Esophagus (tissue), 2 donors: ENCODE measurements at regions not wholly inside any gene's neighbourhood (a gene's known extent, or its start where the extent isn't known, plus 50 kb on each side); places are given as distances from the start of the nearest gene placed in this dataset.

Experiments used
- H3K27ac ChIP-seq, 2 donors: one replicate each; pipeline ENCODE4 v1.5.1; 2013; ENCODE audit warnings: low read depth in 2 of 2, mild to moderate bottlenecking in 2 of 2, inconsistent platforms in 1 of 2, low read length in 1 of 2, moderate library complexity in 1 of 2
- H3K27me3 ChIP-seq, 2 donors: one replicate each; pipeline ENCODE4 v1.6.1; 2013; ENCODE audit warnings: low read length in 2 of 2, control low read depth in 1 of 2, mild to moderate bottlenecking in 1 of 2; ENCODE audit not compliant: insufficient read depth in 2 of 2, control insufficient read depth in 1 of 2
- H3K36me3 ChIP-seq, 2 donors: one replicate each; pipeline ENCODE4 v1.6.1; 2013; ENCODE audit warnings: low read length in 1 of 2; ENCODE audit not compliant: control insufficient read depth in 2 of 2, insufficient read depth in 2 of 2
- H3K4me1 ChIP-seq, 2 donors: one replicate each; pipeline ENCODE4 v1.6.1; 2013; ENCODE audit warnings: low read length in 1 of 2; ENCODE audit not compliant: control insufficient read depth in 2 of 2, insufficient read depth in 2 of 2
- H3K4me3 ChIP-seq, 2 donors: one replicate each; pipeline ENCODE4 v1.5.1; 2013; ENCODE audit warnings: low read length in 2 of 2, mild to moderate bottlenecking in 2 of 2, low read depth in 1 of 2, moderate library complexity in 1 of 2
- H3K9me3 ChIP-seq, 2 donors: one replicate each; pipeline ENCODE4 v1.6.1; 2013; ENCODE audit warnings: mild to moderate bottlenecking in 2 of 2, low read depth in 1 of 2, low read length in 1 of 2, moderate library complexity in 1 of 2; ENCODE audit not compliant: control insufficient read depth in 2 of 2, insufficient read depth in 1 of 2
- WGBS, 2 donors: extraction: QIAGEN DNeasy Blood & Tissue Kit; methylation state at CpG; one replicate each; pipeline ENCODE4 v1.1.7; 2013; 5-methylcytosine and 5-hydroxymethylcytosine counted together
- donor health status: healthy with polysubstance abuse.
- donor health status: Bipolar disorder and iron deficiency.

GRCh38 chr4:125262502-125262901 lies 52.3 kb upstream of the FAT4 start:
- no peak overlapping the region for H3K27ac ChIP-seq
- H3K9me3 ChIP-seq = no peaks in the 10 kb centered on the region
- H3K27me3 ChIP-seq = no peaks in the 10 kb centered on the region
- H3K4me3 ChIP-seq = no peak overlapping the region
- H3K4me1 ChIP-seq = peaks cover 0 to 3% of the 10 kb centered on the region in 2 donors
- H3K36me3 ChIP-seq = no peaks in the 10 kb centered on the region

- Histone ChIP-seq H3K36me3 (no peaks in the 10 kb centered on the region), H3K4me1 (peaks cover 0 to 3% of the 10 kb centered on the region in 2 donors), H3K27ac (no peak overlapping the region), H3K4me3 (no peak overlapping the region), H3K27me3 (no peaks in the 10 kb centered on the region), H3K9me3 (no peaks in the 10 kb centered on the region)
- 74 to 95% methylated on average over 2 of the region's 2 CpGs for WGBS, 2 donors
Observed at GRCh38 chr4:125262079-125262478, 52.7 kb upstream of the FAT4 start.

GRCh38 chr4:125254106-125254505 lies 60.6 kb upstream of the FAT4 start:
- WGBS, 2 donors = 71 to 82% methylated on average over 1 of the region's 1 CpG
- Histone ChIP-seq H3K27me3 (no peaks in the 10 kb centered on the region), H3K4me3 (no peak overlapping the region), H3K4me1 (no peaks in the 10 kb centered on the region), H3K36me3 (no peaks in the 10 kb centered on the region), H3K27ac (no peak overlapping the region), H3K9me3 (no peaks in the 10 kb centered on the region)

GRCh38 chr4:125244848-125245450 lies 69.8 kb upstream of the FAT4 start:
- no peaks in the 10 kb centered on the region for H3K27me3 ChIP-seq
- 38 to 39% methylated on average over 2 of the region's 2 CpGs for WGBS, 2 donors
- no peak overlapping the region for H3K27ac ChIP-seq
- H3K9me3 ChIP-seq = no peaks in the 10 kb centered on the region
- H3K4me3 ChIP-seq = no peak overlapping the region
- no peaks in the 10 kb centered on the region for H3K4me1 ChIP-seq
- H3K36me3 ChIP-seq = no peaks in the 10 kb centered on the region

GRCh38 chr4:125243789-125244397 lies 70.9 kb upstream of the FAT4 start:
- WGBS, 2 donors = 59 to 70% methylated on average over 3 of the region's 3 CpGs
- Histone ChIP-seq H3K4me3 (no peak overlapping the region), H3K36me3 (no peaks in the 10 kb centered on the region), H3K27me3 (no peaks in the 10 kb centered on the region), H3K27ac (no peak overlapping the region), H3K4me1 (no peaks in the 10 kb centered on the region), H3K9me3 (no peaks in the 10 kb centered on the region)

- H3K36me3 ChIP-seq = no peaks in the 10 kb centered on the region
- no peaks in the 10 kb centered on the region for H3K27me3 ChIP-seq
- no peak overlapping the region for H3K27ac ChIP-seq
- H3K9me3 ChIP-seq = no peaks in the 10 kb centered on the region
- 75 to 81% methylated on average over 4 of the region's 4 CpGs for WGBS, 2 donors
- H3K4me3 ChIP-seq = no peak overlapping the region
- H3K4me1 ChIP-seq = no peaks in the 10 kb centered on the region
Observed at GRCh38 chr4:125235971-125236370, 78.8 kb upstream of the FAT4 start.

- no peaks in the 10 kb centered on the region for H3K4me1 ChIP-seq
- no peaks in the 10 kb centered on the region for H3K9me3 ChIP-seq
- no peak overlapping the region for H3K4me3 ChIP-seq
- H3K27ac ChIP-seq = no peak overlapping the region
- H3K36me3 ChIP-seq = no peaks in the 10 kb centered on the region
- no peaks in the 10 kb centered on the region for H3K27me3 ChIP-seq
- 70 to 86% methylated on average over 1 of the region's 1 CpG for WGBS, 2 donors
Observed at GRCh38 chr4:125231661-125232060, 83.1 kb upstream of the FAT4 start.

- Histone ChIP-seq H3K4me3 (no peak overlapping the region), H3K27me3 (no peaks in the 10 kb centered on the region), H3K4me1 (no peaks in the 10 kb centered on the region), H3K36me3 (no peaks in the 10 kb centered on the region), H3K27ac (no peak overlapping the region), H3K9me3 (no peaks in the 10 kb centered on the region)
- WGBS, 2 donors = 95 to 98% methylated on average over 34 to 35 of the region's 35 CpGs
Observed at GRCh38 chr4:125229596-125230058, 85.1 kb upstream of the FAT4 start.

- H3K27ac ChIP-seq = no peak overlapping the region
- H3K4me3 ChIP-seq = no peak overlapping the region
- no peaks in the 10 kb centered on the region for H3K9me3 ChIP-seq
- no peaks in the 10 kb centered on the region for H3K4me1 ChIP-seq
- 87 to 88% methylated on average over 2 of the region's 2 CpGs for WGBS, 2 donors
- no peaks in the 10 kb centered on the region for H3K36me3 ChIP-seq
- H3K27me3 ChIP-seq = no peaks in the 10 kb centered on the region
Observed at GRCh38 chr4:125225806-125226205, 88.9 kb upstream of the FAT4 start.

- no peaks in the 10 kb centered on the region for H3K4me1 ChIP-seq
- no peaks in the 10 kb centered on the region for H3K9me3 ChIP-seq
- H3K36me3 ChIP-seq = no peaks in the 10 kb centered on the region
- H3K27ac ChIP-seq = no peak overlapping the region
- no peak overlapping the region for H3K4me3 ChIP-seq
- whole genome bisulfite sequencing, 2 donors = 87 to 91% methylated on average over 1 of the region's 1 CpG
- no peaks in the 10 kb centered on the region for H3K27me3 ChIP-seq
Observed at GRCh38 chr4:125200556-125200955, 114.2 kb upstream of the FAT4 start.
